Cardiac fibroblast (primary cell): ENCODE measurements at regions not wholly inside any gene's neighbourhood (a gene's known extent, or its start where the extent isn't known, plus 50 kb on each side); places are given as distances from the start of the nearest gene placed in this dataset.

Experiments
- DNase-seq, 2 donors: peaks; one replicate each; pipeline versions ENCODE4 v3.0.0 to v3.0.0-alpha.2; 2010; ENCODE audit warnings: low read depth in 2 of 2
- H3K4me3 ChIP-seq, 2 donors: replicated peaks in 1 of 2; 1 replicate in 1 of 2; 2 replicates in 1 of 2; pipeline ENCODE4 v1.5.1; 2011; ENCODE audit warnings: low read depth in 2 of 2, low read length in 2 of 2, mild to moderate bottlenecking in 2 of 2, moderate library complexity in 1 of 2
- CTCF ChIP-seq: IDR thresholded peaks from one replicate; pipeline ENCODE4 v1.5.1; 2011; ENCODE audit warnings: low read depth, mild to moderate bottlenecking, low read length, inconsistent platforms

- H3K4me3 ChIP-seq, result no peak overlapping the region
- DNase-seq, result peak in 1 of 2 donors; percentile 5
- TF ChIP-seq CTCF, result no peak
These were observed 1676.8 kb upstream of the PCDH20 start for GRCh38 chr13:63092456-63092855.

DNA sequence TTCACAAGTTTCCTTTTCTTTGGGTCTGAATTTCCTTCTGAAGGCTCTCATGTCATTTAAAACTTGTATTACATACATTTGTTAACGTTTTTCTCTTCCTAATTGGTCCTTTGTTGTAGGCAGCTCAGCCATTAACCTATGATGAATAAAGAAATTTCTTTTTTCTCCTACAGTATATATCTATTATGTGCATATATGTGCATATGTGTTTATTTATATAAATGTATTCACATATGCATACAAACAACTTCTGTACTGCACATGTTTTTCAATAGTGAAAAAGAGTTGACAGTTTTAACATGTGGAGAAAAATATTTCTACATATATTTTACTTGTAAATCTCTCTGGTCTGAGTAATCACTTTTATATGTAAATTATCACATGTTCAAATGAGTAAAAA is 1674.9 kb upstream of the PCDH20 start:
- TF ChIP-seq CTCF, result no peak
- no peak for DNase-seq
- no peak overlapping the region for H3K4me3 ChIP-seq

DNA sequence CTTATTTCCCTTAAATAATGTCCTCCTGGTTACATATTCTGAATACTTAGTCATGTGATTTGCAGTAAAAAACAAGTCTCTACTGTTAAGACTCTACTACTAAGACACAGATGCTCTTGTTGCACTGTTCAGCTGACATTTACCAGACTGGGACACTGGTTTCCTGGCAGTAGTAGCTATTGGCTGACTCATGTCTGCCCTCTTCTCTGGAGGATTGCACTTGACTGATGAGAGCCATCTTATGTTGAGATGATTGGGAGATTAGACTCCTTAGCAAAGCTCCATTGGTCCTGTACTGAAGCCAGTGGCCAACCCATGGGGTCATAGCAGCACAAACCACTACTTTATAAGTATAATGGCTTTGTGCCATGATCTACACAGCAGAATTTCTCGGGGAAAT is 1672.6 kb upstream of the PCDH20 start:
- no peak overlapping the region for H3K4me3 ChIP-seq
- TF ChIP-seq CTCF, result no peak
- peak; percentile 16 to 28 for DNase-seq

DNA sequence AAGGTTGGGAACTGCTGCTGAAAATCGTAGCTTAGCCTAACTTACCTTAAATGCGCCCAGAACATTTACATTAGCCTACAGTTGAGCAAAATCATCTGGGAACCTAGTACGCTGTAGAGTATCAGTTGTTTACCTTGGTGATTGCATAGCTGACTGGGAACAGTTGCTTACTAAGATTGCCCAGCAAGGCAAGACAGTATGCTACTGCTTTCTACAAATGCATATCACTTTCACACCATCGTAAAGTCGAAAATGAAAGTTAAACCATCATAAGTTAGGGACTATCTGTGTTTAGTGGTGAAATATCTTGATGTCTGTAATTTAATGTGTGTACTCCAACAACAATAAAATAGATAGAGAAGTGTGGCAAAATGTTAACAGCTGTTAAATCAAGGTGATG is 1670.6 kb upstream of the PCDH20 start:
- no peak for DNase-seq
- no peak for TF ChIP-seq CTCF
- H3K4me3 ChIP-seq, result no peak overlapping the region

GRCh38 chr13:63085851-63086250 is 1670.2 kb upstream of the PCDH20 start:
- DNase-seq, result no peak
- no peak for TF ChIP-seq CTCF
- H3K4me3 ChIP-seq, result no peak overlapping the region

DNA sequence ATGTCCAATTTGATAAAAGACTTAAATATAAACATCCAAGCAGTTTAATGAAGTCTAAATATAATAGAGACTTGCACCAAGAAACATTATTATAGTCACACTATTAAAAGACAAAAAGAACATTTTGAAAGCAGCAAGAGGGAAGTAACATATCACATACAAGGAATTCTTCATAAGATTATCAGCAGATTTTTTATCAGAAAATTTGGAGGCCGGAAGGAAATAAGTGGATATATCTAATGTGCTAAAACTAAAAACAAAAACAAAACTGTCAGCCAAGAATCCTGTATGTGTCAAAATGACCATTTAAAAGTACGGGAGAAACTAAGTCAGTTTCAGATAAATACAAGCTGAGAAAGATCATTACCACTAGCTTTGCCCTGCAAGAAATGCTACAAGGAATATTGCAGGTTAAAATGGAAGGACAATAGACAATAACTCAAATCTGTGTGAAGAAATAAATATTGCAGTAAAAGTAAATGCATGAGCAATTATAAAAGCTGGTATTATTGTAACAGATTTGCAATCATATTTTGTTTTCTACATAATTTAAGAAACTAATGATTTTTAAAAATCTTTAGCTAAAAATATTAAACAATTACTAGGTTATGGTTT is 1665.9 kb upstream of the PCDH20 start:
- H3K4me3 ChIP-seq, result no peak overlapping the region
- no peak for DNase-seq
- no peak for TF ChIP-seq CTCF

- no peak for TF ChIP-seq CTCF
- H3K4me3 ChIP-seq, result no peak overlapping the region
- no peak for DNase-seq
These were observed 1659.5 kb upstream of the PCDH20 start for GRCh38 chr13:63075126-63075525.
